ENCODE measurements at regions not wholly inside any gene's neighbourhood (a gene's known extent, or its start where the extent isn't known, plus 50 kb on each side); places are given as distances from the start of the nearest gene placed in this dataset.
"Not testable (repeated sequence)": the region's sequence is repeated elsewhere in the genome, so short reads cannot be mapped to it uniquely, and the experiment has no call there.

DNA sequence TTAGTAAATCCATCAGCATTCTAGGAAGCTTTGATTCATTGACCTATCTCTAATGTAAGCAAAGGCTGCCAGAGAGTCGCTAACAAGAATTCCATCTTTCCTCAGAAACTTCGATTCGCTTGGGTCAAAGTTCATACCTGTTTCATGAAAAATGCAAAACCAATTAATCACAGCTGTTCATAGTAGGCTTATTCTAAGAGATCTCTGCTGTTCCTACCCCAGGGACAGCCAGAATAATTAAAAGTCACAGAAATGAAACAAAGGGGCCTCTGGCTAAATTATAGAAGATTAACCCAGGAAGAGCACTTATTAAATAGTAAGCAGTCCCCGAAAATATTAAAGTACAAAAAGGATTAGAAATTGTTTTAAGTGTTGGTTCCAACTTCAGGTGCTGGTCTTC is 280.1 kb upstream of the FRG2C start:
- not testable (repeated sequence) for DNase-seq (ENCODE audit: low spot score); ATAC-seq

DNA sequence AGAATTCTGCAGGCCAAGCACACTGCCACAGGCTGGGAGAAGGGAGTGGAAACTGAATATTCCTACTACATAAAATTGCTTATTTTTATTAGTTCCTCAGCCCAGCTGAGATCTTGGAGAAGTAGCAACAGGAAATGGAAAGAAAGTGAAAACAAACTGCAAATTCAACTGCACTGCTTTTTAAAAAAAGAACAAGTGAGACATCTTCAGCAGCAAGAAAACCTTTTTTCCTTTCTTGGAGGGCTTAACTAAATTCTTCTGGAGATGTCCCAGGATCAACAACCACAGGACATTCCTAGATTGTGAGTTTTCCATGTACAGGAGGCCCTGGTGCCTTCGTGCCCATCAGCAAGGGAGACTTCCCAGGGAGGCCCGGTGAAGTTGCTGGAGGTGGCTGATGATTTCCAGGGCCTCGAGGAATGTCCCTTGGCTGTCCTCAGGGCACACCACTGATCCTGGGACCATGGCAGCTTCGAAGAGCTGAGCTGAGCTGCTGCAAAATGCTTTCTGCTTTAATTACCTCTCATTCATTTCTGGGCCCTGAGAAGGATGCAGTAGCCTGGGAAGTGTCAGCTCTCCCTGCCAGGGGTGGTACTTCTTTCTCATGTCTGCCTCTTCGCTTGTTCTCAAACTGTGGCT is 275.5 kb upstream of the FRG2C start:
- not testable (repeated sequence) for ATAC-seq; DNase-seq (ENCODE audit: low spot score)

DNA sequence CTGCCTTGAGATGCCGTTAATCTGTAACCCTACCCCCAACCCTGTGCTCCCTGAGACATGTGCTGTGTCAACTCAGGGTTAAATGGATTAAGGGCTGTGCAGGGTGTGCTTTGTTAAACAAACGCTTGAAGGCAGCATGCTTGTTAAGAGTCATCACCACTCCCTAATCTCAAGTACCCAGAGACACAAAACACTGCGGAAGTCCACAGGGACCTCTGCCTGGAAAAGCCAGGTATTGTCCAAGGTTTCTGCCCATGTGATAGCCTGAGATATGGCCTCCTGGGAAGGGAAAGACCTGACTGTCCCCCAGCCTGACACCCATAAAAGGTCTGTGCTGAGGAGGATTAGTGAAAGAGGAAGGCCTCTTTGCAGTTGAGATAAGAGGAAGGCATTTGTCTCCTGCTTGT is 270.8 kb upstream of the FRG2C start:
- not testable (repeated sequence) for ATAC-seq; DNase-seq (ENCODE audit: low spot score)

DNA sequence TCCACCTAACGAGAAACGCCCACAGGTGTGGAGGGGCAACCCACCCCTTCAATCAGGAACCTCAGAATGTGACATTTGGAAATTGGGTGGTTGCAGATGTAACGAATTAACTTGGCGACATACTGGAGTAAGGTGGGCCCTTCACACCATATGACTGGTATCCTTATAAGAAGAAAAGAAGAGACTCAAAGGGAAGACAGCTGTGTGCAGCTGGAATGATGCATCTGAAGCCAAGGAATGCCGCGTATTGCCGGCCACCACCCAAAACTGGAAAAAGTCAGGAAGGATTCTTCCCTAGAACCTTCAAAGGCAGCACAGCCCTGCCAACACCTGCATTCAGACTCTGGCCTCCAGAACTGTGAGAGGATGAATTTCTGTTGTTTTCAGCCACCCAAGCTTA is 270.0 kb upstream of the FRG2C start:
- DNase-seq (ENCODE audit: low spot score); ATAC-seq: not testable (repeated sequence)

DNA sequence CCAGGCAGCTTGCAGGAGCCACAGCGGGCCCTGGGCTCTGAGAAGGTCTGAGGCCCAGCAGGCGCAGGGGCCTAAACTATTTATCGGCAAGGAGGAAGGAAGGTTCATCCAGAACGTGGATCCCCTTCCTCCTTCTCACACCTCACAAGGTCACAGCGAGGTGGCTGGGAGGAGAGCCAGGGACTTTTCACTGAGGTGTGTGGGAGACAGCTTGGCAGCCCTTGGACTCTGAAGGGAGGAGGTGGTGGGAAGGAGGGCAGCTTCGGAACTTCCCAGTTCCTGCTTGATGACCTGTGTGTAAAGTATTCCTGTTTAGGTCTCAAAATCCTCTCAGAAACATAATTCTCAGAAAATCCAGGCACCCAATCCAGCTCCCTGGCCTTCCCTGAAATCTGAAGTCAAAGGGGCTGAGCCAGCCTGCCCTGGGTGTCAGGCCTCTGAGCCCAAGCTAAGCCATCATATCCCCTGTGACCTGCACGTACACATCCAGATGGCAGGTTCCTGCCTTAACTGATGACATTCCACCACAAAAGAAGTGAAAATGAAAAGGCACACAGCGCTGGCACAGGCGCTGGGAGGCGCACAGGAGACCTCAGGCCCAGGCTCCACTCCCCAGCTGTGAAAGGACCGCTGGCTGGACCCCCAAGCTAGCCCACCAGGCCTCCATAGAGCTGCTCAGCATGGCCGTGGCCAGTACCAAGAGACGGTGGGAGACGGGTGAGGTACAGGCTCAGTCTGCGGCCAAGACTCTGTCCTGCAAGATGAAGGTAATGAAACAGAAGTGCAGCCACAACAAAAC is 269.4 kb upstream of the FRG2C start:
- DNase-seq (ENCODE audit: low spot score); ATAC-seq: not testable (repeated sequence)

DNA sequence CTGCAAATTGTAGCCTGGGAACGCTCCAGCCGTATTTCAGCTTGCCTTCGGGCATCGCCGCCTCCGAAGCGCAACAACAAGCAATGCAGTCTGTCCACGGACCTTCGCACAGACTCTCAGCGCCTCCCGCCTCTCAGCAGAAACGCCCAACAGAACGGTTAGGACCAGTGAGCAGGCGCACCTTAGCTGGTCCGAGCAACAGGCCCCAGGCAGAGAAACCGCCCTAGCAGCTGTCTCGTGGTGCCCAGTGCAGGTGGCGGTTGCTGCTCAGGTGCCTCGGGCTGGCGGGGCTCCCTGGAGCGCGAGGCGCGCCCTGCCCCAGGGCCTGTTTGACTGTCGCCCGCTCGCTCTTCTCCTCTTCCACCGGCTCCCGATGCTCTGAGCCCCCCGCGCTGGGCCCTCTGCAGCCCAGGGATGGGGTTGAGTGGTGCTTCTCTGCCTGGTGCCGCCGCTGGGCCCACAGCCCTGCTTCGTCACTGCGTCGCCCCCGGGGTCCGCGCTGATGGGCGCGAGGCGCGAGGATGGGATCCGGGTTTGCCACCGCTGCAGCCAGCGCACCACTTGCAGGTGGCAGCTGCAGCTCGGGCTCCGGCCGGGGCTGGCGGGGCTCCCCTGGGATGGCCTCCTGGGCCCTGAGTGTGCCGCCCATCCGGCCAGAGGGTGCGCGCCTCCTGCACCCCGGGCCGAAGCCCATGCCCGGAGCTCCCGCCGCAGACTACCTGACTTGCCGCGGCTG is 268.4 kb upstream of the FRG2C start:
- ATAC-seq, result no peak

DNA sequence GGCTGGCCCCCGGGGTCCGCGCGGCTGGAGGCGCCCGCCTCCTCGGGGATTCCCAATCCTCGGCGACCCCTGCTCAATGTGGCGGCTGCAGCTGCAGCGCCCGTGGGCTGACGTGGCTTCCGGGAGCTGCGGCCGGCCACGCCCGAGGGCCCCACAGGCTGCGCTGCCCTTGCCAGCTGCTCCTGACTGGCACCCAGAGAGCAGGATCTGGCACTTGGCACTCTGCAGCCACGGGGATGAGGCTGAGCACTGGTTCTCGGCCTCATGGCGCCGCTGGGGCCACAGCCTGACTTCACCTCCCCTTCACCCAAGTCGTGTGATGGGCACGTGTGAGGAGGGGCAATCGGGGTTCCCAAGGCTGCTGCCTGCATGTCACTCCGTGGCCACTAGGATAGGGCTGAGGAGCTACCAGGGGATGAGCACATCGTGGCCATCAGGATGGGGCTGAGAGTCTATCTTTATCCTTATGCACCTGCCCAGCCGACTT is 267.8 kb upstream of the FRG2C start:
- DNase-seq (ENCODE audit: low spot score) (no peak), ATAC-seq (no peak)

More for the DNA sequence above, 268.4 kb upstream of the FRG2C start:
- no peak for DNase-seq (ENCODE audit: low spot score)

DNA sequence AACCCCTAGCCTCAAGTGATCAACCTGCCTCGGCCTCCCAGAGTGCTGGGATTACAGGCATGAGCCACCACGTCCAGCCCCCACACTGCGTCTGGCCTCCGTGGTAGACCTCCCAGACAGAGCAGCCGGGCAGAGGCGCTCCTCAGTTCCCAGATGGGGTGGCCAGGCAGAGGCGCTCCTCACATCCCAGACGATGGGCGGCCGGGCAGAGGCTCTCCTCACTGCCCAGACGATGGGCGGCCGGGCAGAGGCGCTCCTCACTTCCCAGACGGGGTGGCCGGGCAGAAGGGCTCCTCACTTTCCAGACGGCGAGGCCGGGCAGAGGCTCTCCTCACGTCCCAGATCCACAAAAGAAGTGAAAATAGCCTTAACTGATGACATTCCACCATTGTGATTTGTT is 266.6 kb upstream of the FRG2C start:
- ATAC-seq; DNase-seq (ENCODE audit: low spot score): not testable (repeated sequence)

DNA sequence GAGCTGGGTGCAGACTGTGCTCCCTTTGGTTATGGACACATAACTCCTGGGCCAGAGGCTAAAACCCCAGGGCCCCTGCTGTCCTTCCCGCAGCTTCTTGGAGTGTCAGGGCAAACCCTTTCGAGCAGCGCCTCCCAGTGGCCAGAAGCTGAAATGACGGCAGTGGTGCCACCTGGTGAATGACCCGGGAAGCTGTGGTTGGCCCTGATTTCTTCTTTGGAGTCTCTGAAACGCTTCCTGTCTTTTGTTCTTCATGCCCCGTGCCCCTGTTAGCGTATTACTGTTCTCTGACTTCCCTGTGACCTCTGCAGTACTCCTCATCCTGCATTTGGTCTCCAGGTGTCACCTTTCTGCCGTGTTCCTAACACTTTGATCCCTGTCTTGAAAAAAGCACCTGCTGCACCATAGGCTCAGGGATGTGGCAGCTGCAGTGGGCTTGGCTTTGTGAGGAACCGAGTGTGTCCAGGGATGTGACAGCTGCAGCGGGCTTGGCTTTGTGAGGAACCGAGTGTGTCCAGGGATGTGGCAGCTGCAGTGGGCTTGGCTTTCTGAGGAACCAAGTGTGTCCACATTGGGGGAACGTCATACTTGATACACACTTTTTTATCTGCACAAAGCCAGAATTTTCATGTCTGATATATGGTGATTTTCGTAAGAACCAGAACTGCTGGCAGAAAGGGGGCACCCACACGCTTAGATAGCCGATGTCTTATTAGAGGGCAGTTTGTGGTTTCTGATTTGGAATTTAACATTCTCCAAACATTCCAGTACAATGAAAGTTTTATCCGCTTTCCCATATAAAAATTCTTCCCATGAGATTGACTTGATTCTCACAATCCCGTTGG is 241.8 kb upstream of the FRG2C start:
- ATAC-seq; DNase-seq (ENCODE audit: low spot score): not testable (repeated sequence)

DNA sequence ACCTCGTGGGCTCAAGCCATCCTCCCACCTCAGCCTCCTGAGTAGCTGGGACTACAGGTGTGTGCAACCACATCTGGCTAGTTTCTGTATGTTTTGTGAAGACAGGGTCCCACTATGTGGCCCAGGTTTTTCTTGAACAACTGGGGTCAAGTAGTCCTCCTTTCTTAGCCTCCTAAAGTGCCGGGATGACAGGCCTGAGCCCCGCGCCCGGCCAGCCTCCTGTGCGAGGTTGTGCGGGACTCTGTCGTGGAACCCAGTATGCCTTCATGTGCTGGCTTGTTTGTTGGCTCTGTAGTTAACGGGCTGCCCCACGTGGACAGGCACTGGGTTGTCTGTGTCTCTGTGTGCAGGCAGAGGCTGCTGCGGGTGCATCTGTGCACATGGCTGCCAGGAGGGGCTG is 238.7 kb upstream of the FRG2C start:
- not testable (repeated sequence) for DNase-seq (ENCODE audit: low spot score); ATAC-seq

DNA sequence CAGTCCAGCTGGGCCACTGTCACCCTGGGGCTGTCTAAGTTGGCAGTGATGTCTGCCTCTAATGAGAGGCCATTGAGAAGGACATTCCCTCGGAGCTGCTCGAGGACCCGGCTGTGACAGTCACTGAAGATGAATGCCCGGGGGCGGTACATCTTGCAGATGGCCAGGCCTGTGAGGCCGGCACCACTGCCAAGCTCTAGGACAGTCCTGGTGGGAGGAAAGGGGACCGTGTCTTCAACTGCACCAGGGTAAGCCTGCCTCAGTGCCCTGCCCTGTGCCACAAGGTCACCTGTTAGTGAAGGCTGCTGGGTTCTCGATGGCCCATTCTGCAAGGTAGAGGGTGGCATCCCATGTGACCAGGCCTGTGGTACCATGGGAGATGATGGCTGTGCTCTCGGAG is 236.6 kb upstream of the FRG2C start:
- DNase-seq (ENCODE audit: low spot score); ATAC-seq: not testable (repeated sequence)

DNA sequence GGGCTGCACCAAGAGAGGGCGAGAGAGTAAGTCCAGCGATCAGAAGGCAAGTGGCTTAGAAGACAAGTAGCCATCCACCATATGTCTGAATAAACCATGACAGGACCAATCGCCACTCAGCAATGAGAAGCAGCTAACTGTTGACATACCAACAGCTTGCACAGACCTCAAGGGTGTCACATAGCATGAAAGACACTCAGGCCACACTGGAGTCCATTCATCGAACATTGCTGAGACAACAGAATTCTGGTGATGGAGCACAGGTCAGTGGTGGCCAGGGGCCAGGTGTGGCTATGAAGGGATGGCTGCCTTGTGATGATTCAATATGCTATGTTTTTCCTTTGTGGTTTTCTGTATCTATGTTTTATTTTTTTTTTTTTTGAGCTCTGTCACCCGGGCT is 236.2 kb upstream of the FRG2C start:
- ATAC-seq; DNase-seq (ENCODE audit: low spot score): not testable (repeated sequence)

DNA sequence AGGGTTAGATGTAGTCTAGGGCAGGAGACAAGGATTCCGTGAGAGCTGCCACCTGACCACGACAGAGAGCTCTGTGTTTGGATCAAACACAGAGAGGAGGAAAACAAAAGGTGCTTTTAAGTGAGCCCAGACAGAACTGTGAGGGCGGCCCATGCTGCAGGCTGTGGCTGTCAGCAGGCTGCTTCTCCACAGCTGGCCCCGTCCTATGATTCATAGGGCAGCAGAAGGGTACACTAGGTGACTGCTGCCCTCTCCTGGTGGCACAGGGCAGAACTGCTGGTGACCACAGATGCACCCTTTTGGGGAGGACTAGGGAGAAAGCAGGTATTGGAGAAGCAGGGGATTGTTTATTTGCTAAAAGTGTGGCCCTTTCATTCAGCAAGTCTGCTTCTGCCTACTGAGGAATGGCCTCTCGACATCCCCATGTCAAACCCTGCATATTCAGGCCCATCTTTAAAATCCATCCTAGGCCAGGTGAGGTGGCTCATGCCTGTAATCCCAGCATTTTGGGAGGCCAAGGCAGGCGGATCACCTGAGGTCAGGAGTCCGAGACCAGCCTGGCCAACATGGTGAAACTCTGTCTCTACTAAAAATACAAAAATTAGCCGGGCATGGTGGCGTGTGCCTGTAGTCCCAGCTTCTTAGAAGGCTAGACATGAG is 234.4 kb upstream of the FRG2C start:
- ATAC-seq (peak; percentile 53), DNase-seq (ENCODE audit: low spot score) (peak; percentile 67)

DNA sequence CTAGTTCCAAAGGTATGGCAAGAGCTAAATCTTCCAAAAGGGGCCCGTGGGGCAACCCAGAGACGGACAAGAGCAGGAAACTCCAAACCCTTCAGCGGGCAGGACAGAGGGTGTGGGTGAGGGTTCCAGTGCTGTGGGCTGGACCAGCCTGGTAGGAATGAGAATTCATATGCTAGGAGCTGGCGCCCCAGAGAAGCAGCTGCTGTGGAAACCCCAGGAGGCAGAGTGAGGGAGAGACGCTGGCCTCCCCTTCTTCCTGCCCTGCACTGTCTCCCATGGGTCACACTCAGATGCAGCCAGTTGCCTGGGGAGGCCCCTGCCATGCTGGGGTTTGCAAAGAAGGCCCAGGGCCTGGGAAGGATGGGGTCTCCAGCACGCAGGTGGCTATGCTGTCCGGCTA is 233.7 kb upstream of the FRG2C start:
- not testable (repeated sequence) for ATAC-seq; DNase-seq (ENCODE audit: low spot score)

DNA sequence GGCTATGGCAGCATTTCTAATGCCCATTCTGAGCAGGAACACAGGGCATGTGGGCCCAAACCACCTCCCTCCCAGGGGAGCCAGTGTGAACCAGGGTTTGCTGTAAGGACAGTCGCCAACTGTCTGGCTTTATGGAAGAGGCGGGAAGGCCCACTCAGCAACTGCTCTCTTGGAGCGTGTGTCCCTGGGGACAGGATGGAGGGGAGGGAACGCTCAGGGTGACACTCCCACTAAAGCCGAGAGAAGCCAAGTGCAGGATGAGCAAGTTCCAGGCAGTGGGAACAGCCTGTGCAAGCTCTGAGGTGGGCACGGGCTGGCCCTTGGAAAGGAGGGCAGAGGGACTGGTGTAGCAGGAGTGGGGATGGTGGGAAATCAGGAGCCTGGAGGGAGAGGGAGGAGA is 233.0 kb upstream of the FRG2C start:
- not testable (repeated sequence) for DNase-seq (ENCODE audit: low spot score); ATAC-seq

DNA sequence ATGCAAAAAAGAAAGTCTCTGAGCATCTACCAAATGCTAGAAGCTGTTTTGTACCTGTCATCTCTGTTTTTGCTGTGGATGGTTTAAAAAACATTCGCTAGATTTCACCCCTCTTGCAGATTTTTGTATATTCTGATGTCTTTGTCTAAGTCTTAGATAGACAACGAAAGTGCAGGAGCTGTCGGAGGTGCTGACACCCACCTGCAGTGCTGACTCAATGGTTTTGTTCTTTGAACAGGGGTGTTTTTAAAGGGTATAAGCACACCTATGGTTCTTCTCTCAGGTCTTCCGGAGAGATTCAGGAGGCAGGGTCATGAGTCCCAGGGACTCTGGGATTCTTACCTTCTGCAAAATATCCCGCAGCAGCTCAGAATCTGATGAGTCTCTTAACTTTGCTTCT is 231.7 kb upstream of the FRG2C start:
- not testable (repeated sequence) for DNase-seq (ENCODE audit: low spot score); ATAC-seq

DNA sequence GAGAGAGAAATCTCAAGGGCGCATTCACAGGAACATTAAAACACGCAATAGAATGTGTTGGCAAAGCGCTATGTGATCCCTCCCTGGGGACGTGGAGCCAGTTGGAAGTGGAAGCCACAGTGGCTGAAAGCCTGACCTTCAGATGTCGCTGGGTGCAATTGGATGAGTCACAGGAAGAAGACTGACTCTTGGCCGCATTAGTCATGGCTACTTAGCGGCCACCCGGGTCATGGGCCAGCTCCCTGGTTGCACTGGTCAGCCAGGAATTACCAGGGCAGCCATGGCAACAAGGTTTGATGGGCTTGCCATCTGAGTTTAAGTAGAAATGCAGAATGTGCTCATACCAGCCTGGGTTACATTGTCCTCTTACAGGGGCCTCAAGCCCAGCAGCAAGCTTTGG is 231.2 kb upstream of the FRG2C start:
- not testable (repeated sequence) for ATAC-seq; DNase-seq (ENCODE audit: low spot score)

DNA sequence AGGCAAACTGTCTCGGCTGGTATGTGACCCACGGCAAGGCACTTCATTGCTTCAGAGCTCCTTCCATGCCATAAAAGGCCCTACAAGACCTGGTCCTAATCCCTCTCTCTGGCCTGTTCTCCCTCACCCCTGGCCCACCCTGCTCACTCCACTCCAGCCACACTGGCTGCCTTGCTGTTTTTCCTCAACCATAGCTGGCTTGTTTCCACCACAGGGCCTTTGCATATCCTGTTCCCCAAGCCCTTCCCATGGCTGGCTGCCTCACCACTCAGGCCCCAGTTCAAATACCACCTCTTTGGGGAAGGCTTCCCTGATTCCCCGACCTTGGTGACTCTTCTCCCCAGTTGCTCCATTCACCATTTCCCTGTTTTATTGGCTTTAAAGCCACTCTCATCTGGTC is 230.8 kb upstream of the FRG2C start:
- DNase-seq (ENCODE audit: low spot score); ATAC-seq: not testable (repeated sequence)

DNA sequence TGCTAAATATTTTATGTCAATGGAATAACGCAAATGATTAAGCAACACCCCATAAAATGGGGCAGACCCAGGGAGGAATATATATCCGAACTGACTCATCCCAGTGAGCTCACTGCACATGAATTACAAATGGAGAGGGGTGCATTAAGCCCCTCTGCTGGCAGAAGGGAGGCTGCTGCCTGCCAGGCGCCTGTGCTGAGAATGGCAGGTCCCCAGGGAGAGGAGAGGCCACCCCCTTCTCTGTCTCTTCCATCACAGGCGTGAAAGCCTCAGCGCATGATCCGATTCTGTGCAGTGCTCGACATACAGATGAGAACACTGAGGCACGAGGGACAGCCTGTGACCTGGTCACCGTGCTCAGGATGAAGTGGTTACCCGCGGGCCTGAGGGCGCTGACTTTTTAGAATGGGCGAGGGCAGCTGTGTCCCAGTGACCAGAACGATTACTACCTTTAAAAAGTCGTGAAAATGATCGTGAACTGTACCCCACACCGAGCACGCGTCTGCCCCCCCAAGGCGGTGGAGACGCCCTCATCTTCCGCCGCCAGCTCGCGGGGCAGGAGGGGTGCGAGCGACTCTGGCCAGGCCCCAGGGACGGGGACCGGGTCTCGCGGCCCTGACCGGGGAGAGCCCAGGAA is 229.7 kb upstream of the FRG2C start:
- not testable (repeated sequence) for DNase-seq (ENCODE audit: low spot score); ATAC-seq

All from left lobe of liver (tissue), 2 donors.